HUES48 (cell line): ENCODE measurements at regions not wholly inside any gene's neighbourhood (a gene's known extent, or its start where the extent isn't known, plus 50 kb on each side); places are given as distances from the start of the nearest gene placed in this dataset.

ENCODE experiments used
- H3K27ac ChIP-seq: one replicate; pipeline ENCODE4 v1.7.0; 2013; ENCODE audit warnings: low read depth, low read length, inconsistent platforms
- H3K27me3 ChIP-seq: 2 replicates; pipeline ENCODE4 v1.6.1; 2013; ENCODE audit warnings: mild to moderate bottlenecking, low read length; ENCODE audit not compliant: control insufficient read depth, insufficient read depth
- H3K36me3 ChIP-seq: 2 replicates; pipeline ENCODE4 v1.6.1; 2013; ENCODE audit warnings: low read length; ENCODE audit not compliant: control insufficient read depth, insufficient read depth
- H3K4me1 ChIP-seq: 2 replicates; pipeline ENCODE4 v1.6.1; 2013; ENCODE audit warnings: mild to moderate bottlenecking, low read length; ENCODE audit not compliant: control insufficient read depth, insufficient read depth
- H3K4me3 ChIP-seq: 2 replicates; pipeline ENCODE4 v1.5.1; 2013; ENCODE audit warnings: mild to moderate bottlenecking, low read depth, low read length
- H3K9ac ChIP-seq: 2 replicates; pipeline ENCODE4 v1.6.1; 2013; ENCODE audit warnings: mild to moderate bottlenecking, low read depth, low read length, moderate library complexity
- H3K9me3 ChIP-seq: 2 replicates; pipeline ENCODE4 v1.6.1; 2013; ENCODE audit warnings: low read length; ENCODE audit not compliant: control insufficient read depth, insufficient read depth

GRCh38 chr16:87243478-87243877, 73.7 kb downstream of the C16orf95 start:
- Histone ChIP-seq H3K4me1 (peaks cover 23% of the 10 kb centered on the region), H3K4me3 (no peak overlapping the region), H3K27ac (peak overlapping the region; percentile 53), H3K36me3 (no peaks in the 10 kb centered on the region), H3K9ac (no peak overlapping the region), H3K27me3 (no peaks in the 10 kb centered on the region), H3K9me3 (no peaks in the 10 kb centered on the region)

DNA sequence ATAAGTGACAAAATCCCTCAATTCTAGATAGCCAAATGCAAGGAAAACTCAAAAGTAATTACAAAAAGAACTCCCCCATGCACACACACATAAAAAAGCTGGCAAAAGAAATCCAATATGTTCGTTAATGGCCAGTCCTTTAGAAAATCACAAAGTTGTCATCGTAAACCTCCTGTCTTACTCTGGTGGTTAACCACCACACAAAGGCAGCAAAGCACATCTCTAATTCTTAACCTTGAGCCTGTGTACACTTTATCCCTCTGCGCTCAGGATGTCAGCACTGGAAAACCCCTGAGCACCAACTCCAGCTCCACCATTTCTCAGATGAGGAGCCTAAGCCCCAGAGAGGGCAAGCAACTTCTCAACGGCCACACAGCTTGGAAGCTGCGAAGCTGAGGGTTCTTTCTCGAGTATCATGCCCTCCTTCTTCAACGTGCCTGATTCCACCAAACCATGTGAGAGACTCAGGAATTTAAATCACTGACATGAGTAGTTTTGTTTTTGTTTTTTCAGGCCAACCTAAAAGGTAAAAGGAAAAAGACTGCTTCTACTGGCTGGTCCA, 72.5 kb downstream of the C16orf95 start:
- Histone ChIP-seq H3K27me3 (no peaks in the 10 kb centered on the region), H3K27ac (no peak overlapping the region), H3K9me3 (no peaks in the 10 kb centered on the region), H3K4me1 (peaks cover 23% of the 10 kb centered on the region), H3K36me3 (no peaks in the 10 kb centered on the region), H3K4me3 (no peak overlapping the region), H3K9ac (no peak overlapping the region)

DNA sequence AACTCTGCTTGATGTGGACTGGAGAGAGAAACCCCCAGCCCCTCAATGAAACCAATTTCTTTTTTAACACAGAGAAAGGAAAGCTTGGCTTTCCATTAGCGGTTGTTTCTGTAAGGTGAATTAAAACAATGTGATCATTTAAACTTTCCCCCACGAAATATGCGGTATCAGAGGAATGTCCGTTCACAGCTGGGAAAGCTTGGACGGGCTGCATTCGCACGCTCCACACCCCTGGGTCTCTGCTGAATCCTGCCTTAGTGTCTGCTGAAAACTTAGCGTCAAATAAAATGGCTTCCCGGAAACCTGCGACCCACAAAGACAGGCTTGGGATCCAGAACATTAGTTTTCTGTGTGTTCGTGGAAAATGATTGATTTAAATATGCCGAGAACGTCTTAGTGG, 71.7 kb downstream of the C16orf95 start:
- no peaks in the 10 kb centered on the region for H3K27me3 ChIP-seq
- peaks cover 23% of the 10 kb centered on the region for H3K4me1 ChIP-seq
- no peaks in the 10 kb centered on the region for H3K36me3 ChIP-seq
- no peak overlapping the region for H3K4me3 ChIP-seq
- H3K27ac ChIP-seq, result no peak overlapping the region
- H3K9me3 ChIP-seq, result no peaks in the 10 kb centered on the region
- H3K9ac ChIP-seq, result no peak overlapping the region

DNA sequence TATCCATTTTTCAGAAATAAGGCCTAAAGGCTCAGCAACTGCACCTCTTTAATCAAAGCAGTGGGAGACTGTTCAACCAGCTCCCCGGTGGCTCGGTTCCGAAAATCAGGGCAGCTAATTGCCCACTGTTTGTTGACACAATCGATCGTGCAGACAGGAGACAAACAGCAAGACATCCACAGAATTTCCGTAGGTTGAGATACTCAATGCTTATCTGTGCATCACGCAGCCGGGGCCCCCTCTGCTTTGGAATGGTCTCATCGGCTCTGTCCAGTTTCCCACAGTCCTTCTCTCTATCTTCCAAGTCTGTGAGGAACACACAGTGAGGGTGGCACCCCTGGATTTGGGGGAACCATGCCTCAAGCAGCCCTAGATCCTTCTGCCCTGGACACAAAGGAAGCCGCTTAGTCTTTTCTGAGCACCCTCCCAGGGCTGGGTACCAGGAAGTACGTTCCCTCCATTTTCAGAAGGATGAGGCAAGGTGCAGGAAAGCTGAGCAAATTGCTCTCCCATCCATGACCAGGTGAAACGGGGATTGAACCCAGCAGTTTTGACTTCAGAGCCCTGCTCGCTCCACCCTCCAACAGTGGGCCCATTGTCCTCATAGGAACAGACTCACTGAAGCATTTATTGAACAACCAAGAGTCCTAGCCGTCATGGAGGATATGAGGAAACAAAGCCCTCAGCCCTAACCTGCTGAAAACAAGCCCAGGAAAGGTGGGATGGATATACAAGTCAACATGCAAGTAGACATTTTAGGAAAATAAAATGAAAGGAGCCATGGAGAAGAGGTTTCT, 70.7 kb downstream of the C16orf95 start:
- Histone ChIP-seq H3K9me3 (no peaks in the 10 kb centered on the region), H3K36me3 (no peaks in the 10 kb centered on the region), H3K27ac (no peak overlapping the region), H3K27me3 (no peaks in the 10 kb centered on the region), H3K9ac (no peak overlapping the region), H3K4me3 (no peak overlapping the region), H3K4me1 (peaks cover 23% of the 10 kb centered on the region)

GRCh38 chr16:87248714-87249113, 68.5 kb downstream of the C16orf95 start:
- no peaks in the 10 kb centered on the region for H3K9me3 ChIP-seq
- H3K4me1 ChIP-seq, result peaks cover 10% of the 10 kb centered on the region
- no peak overlapping the region for H3K27ac ChIP-seq
- H3K4me3 ChIP-seq, result no peak overlapping the region
- H3K36me3 ChIP-seq, result no peaks in the 10 kb centered on the region
- no peak overlapping the region for H3K9ac ChIP-seq
- no peaks in the 10 kb centered on the region for H3K27me3 ChIP-seq

- H3K4me3 ChIP-seq, result no peak overlapping the region
- no peaks in the 10 kb centered on the region for H3K27me3 ChIP-seq
- H3K4me1 ChIP-seq, result 0 out of 2 replicates have a peak, but pooled peaks cover 8% of the 10 kb centered on the region
- H3K9ac ChIP-seq, result no peak overlapping the region
- no peaks in the 10 kb centered on the region for H3K36me3 ChIP-seq
- H3K9me3 ChIP-seq, result no peaks in the 10 kb centered on the region
- H3K27ac ChIP-seq, result no peak overlapping the region
Observed at GRCh38 chr16:87249425-87249824, 67.8 kb downstream of the C16orf95 start.

GRCh38 chr16:87250431-87250960, 66.7 kb downstream of the C16orf95 start:
- H3K27me3 ChIP-seq, result no peaks in the 10 kb centered on the region

GRCh38 chr16:87252269-87252970, 64.8 kb downstream of the C16orf95 start:
- Histone ChIP-seq H3K27ac (no peak overlapping the region), H3K27me3 (no peaks in the 10 kb centered on the region), H3K4me3 (no peak overlapping the region), H3K9me3 (no peaks in the 10 kb centered on the region), H3K9ac (no peak overlapping the region), H3K4me1 (no peaks in the 10 kb centered on the region), H3K36me3 (no peaks in the 10 kb centered on the region)

More at GRCh38 chr16:87250431-87250960, 66.7 kb downstream of the C16orf95 start:
- Histone ChIP-seq H3K36me3 (no peaks in the 10 kb centered on the region), H3K9ac (no peak overlapping the region), H3K27ac (no peak overlapping the region), H3K9me3 (no peaks in the 10 kb centered on the region), H3K4me1 (0 out of 2 replicates have a peak, but pooled peaks cover under 1% of the 10 kb centered on the region), H3K4me3 (no peak overlapping the region)
